GM19372 (cell line): ENCODE measurements at regions not wholly inside any gene's neighbourhood (a gene's known extent, or its start where the extent isn't known, plus 50 kb on each side); places are given as distances from the start of the nearest gene placed in this dataset.

Experiments
- ATAC-seq: cut with Tn5 transposase; IDR thresholded peaks from one replicate; pipeline ENCODE4 v1.9.1; 2021; ENCODE audit warnings: mild to moderate bottlenecking, low read depth, moderate library complexity; ENCODE audit not compliant: unreplicated experiment

DNA sequence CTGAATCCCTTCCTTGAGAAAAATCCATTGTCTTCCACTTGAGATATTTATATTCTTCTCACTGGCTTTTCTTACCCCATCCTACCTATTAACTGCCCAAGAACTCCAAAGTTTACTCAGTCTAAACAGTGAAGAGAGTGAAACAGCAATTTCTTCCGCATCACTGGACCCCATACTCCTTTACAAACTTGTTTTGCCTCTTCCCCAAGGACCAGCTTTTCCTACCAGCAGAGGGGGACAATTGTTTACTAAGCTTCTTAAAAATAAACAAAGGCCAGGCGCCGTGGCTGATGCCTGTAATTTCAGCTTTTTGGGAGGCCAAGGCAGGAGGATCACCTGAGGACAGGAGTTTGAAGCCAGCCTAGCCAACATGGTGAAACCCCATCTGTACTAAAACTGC is 52.0 kb downstream of the LRATD1 start:
- ATAC-seq: no peak

DNA sequence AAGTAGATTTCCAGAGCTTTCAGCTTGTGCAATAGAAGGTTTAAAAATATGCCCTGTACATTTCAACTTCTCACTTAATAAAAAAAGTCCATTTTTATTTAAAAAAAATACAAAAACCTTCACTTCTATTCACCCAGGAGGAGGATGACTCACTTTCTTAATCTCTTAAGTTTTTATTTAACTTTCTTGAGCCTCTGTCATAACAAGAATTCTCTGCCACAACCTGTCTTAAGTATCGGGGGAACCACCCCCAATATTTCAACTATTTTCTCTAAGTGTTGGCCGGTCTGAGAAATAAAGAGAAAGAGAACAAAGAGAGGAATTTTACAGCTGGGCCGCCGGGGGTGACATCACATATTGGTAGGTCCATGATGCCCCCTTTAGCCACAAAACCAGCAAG is 58.4 kb downstream of the LRATD1 start:
- ATAC-seq: no peak

DNA sequence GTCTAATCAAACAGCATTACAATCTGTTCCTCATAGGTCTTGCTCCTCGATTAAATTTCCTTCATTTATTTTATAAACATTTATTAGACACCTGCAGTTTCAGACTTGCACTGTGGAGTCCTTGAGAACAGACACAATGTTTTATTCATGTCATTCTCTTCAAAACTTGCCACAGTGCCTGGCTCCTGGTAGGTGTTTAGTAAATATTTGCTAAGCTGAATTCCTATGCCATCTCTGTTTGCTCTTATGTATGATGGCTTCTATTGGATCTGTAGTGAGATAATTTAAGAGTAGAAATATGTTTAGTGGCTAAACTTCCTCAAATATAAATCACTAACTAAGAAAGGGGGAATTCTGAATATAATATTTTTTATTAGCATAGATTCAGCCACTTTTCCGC is 61.4 kb downstream of the LRATD1 start:
- ATAC-seq: no peak

DNA sequence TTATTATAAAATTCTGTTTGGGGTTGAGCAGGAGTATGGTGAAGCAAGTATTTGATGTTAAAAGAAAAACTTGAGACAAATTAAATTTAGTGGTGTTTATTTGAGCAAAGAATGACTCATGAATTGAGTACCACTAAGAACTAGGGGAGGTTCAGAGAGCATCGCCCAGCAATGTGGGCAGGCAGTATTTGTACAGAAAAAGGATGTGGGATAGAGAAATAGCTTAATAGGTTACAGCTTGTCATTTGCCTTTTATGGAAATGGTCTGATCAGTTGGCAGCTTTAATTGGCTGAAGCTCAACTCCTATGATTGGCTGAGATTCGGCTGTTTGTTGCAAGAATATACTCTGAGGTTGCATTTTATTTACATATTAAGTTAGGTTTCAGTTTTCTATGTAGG is 68.2 kb downstream of the LRATD1 start:
- no peak for ATAC-seq

DNA sequence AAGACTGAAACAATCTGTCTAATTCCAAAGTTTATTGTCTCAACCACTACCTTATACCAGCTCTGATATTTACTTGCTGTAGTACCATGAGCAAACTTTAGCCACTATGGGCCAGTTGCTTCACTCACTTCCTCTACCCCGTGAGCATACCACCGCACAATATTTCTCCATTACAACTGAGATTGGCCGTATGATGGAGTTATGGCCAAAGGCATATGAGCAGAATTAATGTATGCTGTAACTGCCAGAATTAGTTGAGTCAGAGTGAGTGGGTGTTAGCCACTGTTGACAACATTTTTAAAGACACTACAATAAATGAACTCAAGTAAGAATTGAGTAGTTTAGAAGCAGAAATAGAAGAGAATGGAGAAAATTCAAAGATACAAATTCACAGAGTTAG is 69.7 kb downstream of the LRATD1 start:
- ATAC-seq: no peak

DNA sequence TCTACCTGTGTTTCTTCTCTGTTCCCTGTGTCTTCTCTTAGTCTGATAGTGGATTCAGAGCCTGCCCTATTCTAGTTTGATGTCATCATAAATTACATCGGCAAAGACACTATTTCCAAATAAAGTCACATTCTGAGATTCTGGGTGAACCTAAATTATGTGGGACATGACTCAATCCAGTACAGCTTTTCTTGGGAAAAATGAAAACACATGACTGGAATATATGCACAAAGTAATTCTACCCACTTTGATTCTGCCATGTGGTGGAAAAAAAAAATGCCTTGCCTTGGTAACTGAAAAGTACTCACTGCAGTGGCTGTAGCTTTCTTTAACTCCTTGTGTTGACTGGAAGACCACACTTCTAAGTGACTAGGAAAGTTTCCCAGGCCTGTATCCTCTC is 73.7 kb downstream of the LRATD1 start:
- ATAC-seq: no peak

DNA sequence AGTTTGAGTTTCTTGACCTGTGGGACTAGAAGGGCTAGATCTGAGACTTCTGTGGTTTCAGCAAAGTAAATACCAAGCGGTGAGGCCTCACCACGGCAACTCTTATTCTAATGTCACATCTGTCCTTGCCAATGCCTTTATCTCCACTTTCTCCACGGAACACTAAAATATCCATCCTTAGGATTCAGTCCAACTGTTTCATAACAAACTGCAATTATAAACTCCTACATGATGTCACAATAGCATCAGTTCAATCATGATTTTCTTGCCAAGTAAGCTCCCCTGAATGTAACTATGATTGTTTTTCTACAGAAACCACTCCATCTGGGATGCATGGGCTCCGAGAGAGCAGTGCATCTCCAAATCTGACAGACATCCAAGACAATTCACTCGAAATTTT is 79.6 kb downstream of the LRATD1 start:
- no peak for ATAC-seq

DNA sequence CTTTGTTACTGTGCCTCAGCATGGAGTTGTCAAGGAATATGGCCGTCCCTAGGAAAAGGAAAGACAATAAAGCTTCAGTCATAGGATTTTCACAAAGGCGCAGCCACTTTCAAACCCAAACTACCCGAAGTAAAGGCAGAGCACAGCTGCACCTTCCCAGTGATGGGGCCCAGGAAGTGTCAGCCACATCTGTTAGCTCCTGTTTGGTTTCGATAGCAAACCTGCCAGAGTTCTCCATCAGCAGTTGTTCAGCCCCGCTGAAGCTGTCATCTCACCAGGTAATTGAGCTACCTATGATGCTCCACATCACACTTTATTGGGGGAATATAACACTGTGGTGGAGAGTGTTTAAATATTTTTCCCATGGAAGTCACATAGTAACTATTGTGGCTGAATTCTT is 80.7 kb downstream of the LRATD1 start:
- ATAC-seq: no peak

DNA sequence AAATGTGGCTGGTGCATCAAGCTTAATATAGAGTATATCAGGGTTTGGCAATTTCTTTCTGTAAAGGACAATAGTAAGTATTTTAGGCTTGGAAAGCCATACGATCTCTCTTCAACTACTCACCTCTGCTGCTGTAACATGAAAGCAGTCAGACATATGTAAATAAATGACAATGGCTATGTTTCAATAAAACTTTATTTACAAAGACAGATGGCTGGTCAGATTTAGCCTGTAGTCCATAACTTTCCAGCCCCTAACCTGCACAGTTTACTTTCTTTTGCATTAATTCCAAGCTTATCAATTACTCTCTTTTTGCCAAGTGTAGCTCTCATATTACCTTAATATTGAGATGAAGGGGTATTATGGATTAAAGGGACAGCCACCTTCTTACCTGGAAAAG is 83.1 kb downstream of the LRATD1 start:
- ATAC-seq: no peak

DNA sequence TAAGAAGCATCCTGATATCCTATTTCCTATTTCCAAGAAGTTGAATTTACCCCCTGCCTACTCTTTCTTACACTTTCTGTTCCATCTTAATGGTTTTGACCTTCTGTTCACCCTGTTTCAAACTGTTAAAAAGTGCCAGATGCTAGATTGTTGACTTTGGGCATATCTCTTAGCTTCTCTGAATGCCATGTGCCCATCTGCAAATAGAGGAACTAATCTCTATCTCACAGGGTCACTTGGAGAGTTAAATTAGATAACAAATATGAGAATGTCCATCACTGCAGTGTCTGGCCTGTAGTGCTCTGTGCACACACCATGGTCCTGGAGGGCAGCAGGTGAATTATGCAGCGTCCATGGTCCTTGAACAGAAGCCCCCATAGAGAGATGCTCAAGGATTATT is 83.8 kb downstream of the LRATD1 start:
- no peak for ATAC-seq

DNA sequence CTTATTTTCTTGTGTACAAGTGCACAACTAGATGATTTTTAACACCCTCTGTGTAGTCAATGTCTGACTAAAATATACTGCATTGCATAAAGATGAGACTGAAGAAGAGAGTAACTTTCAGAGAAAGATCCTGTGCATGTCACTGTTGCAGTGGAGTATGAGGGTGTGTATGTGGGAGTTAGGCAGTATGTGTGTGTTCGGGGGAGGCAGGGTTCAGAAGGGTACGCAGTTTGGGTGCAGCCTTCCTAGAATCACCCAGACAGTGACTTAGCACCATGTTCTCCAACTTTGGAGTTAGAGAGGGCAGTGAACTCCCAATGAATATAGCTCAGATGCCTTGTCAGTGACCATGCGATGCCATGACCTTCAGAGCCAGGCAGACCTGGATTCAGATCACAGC is 84.6 kb downstream of the LRATD1 start:
- no peak for ATAC-seq

DNA sequence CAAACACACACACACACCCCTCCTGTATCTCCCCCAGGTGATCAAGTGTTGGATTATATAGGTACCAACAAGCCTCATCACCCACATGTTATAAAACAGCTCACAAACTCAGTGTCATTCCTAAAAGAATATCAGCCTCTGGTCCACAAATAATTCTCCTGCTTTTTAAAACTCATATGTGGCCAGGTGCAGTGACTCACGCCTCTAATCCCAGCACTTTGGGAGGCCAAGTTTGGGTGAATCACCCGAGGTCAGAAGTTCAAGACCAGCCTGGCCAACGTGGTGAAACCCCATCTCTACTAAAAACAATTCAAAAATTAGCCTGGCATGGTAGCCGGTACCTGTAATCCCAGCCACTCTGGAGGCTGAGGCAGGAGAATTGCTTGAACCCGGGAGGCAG is 87.8 kb downstream of the LRATD1 start:
- no peak for ATAC-seq

DNA sequence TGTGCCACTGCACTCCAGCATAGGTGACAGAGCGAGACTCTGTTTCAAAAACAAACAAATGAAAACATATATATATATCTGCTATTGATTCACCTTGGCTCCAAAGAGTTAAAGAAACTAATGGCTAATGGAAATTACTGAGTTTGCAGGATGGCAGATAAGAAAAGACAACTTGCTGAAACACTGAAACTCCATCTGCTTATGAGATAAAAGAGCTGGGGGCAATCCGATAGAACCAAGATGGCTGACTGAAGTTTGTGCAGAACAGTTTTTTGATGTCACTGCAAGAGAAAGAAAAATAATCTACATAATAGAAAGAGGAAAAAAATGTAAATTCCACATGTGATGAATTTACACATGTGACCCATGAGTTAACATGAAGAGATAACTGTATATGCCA is 88.2 kb downstream of the LRATD1 start:
- no peak for ATAC-seq

DNA sequence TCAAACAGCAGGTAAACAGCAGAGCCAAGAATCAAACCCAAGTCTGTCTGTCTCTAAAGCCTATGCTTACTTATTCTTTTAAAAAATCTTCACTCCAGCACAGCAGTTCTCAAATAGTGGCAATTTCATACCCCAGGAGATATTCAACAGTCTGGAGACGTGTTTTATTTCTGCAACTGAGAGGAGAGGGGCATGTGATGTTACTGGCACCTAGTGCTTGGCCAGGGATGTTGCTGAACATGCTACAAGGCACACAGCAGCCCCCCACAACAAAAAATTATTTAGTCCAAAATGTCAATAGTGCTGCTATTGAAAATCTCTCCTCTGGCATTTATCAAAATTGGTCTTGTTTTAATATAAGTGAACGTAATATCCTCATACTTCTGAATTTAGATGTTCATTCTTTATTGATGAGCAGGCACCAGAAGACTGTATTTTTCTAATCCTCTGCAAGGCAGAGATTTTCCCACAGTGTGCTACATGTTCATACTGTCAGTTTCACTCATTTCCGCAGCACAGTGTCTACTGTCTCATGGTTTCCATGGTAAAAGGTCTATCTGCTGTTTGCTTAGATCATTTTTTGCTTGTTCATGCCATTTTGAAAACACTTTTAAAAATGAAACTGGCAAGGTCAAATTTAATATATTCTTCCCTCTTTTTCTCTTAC is 90.5 kb downstream of the LRATD1 start:
- ATAC-seq: no peak

DNA sequence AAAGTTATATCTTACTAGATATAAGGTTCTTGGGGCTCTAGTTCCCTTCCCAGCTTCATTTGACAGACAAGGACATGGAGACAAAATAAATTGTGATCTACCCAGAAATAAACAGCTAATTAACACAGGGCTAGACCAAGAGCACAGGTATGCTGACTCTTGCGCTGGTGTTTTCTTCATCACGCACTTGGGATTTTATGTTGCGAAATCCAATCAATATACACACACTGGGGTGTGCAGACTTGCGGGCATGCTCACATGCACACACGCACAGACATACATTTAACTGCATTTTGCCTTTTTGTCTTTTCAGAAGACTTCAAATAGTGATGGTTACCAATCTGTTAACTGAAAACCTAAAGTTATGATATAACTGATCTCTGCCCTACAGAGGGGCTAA is 91.2 kb downstream of the LRATD1 start:
- no peak for ATAC-seq

DNA sequence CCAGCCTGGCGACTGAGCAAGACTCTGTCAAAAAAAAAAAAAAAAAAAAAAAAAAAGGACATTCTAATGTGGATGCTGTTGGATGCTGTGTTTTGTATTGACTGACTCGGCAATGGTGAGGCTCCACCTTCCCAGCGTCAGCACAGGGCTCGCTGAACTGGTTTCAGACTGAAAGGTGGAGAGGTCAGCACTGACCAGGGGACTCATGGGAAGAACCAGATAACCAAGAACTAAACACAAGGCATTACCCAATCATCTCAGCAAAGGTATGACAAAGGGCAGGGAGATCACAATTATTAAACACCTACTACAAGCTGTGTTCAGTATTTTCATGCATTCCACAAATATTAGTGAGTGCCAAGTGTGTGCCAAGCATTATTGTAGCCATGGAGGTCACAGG is 103.2 kb downstream of the LRATD1 start:
- no peak for ATAC-seq

DNA sequence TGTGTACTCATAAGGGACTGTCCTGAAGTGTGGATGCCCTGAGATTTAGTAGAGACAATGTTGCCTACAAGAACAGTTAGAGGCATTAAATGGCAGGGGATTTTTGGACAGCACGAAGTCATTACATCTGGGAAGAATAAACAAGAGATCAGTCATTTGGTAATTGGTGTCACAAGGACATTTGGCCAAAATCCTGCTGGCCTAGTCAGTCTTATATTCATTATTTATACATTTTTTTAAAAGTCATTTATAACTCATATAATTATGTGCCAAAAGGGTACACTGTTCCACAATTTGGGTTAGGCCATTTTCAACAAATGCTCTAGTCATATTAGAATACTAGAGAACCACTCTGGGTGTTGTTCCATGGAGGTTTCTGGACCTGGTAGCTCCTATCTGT is 104.7 kb downstream of the LRATD1 start:
- no peak for ATAC-seq

DNA sequence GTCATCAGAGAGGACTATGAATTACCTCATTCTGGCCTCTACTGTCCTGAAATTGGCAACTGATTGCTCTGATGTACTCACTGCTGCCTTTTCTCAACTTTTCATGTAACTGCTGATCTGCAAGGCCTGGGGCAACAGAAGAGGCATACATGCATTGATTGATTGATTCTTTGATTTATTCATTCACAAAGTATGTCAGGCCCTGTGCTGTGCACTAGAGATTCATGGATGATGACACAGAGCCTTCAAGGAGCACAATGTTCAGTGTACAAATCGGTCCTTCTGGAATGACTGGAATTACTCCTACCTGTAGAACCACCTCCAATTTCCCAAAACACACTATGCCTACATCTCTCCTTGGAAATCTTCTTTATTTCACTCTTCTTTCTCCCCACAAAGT is 111.3 kb downstream of the LRATD1 start:
- no peak for ATAC-seq

DNA sequence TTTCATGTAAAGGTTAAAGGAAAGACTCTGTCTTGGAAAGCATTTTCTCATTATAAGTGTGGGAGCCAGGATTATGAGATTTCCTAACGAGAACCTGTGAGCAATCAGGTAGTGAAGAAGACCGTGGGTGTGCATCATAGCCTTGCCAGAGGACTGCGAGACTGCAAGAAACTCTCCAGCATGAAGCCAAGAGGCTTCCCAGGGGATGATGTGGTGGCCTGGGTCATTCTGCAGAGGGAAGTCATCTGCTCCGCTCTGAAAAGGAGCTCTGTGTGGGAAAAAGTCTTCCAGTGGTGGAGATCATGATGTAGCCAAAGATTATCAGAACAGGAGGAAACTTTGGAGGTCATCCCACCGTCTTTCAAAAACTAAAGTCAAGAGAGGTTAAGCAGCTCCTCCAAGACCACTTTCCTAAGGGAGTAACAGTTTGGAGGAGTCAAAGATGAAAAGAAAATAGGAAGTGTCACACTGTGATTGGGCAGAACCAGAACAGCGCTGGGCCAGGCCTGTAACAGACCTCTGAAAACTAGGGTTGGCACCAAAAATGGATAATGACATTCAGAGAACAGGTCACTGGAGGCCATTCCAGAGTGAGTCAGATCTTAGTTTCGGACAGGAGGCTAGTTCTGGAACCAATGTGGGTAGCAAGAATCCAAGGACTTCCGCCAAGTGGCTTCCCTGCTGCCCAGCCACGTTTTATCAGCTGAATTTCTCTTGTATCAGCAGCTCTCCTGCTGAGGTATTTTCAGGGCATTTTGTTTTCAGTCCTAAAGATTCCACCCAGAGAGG is 113.0 kb downstream of the LRATD1 start:
- ATAC-seq: no peak

DNA sequence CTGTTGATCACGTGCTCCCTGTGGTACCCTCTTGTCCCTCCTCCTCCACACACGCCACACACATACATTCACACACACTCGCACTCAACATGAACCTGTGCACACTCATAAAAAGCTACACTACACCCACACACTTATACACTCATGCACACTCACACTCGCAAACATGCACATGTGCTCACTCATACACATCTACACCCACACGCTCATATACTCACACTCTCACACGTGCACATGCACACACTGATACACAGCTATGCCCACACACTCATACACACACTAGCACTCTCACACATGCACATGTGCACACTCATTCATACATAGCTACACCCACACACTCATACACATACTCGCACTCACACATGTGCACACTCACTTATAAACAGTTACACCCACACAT is 113.6 kb downstream of the LRATD1 start:
- ATAC-seq: no peak

DNA sequence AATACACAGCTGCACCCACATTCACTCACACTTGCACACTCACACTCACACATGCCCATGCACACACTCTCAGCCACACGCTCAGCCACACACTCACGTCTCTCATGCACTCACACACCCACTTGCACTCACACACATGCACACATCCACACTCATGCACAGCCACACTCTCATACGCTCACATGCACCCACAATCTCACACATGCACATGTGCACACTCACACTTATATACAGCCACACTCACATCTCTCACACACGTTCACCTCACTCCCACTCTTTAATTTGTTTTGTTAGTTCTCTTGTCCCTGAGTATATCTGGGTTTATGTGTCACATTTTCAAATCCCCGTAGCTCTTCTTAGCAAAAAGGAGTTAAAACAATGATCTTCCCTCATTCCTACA is 114.9 kb downstream of the LRATD1 start:
- ATAC-seq: no peak

DNA sequence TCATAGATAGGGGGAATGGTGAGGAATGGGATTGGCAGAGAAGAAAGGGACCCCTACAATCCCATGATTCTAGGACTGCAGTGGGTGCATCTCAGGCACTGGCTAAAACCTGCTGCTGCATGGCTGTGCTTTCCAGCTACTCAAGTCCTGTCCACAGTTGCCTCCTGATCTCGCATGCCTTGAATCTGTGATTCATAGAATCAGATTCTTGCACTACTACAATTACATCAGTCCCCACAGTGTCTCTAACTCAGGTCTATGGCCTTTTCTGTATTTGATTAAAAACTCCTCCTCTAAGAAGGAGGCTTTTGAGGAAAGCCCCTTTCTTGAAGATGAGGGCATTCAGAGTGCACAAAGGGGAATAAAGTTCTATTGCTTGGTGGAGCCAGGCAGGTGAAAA is 117.4 kb downstream of the LRATD1 start:
- no peak for ATAC-seq
